Neural cell (in vitro differentiated cells): ENCODE measurements at regions not wholly inside any gene's neighbourhood (a gene's known extent, or its start where the extent isn't known, plus 50 kb on each side); places are given as distances from the start of the nearest gene placed in this dataset.

Experiments used
- H2AFZ ChIP-seq: fragments of 200-600, 300-800 bp; sonication (generic), shearing (Covaris generic); 2 replicates; pipeline ENCODE4 v1.6.0; 2014; ENCODE audit warnings: low read depth, mild to moderate bottlenecking, antibody characterized with exemption, low read length, moderate library complexity
- H3F3A ChIP-seq: fragments of 200-600 bp; shearing (Covaris generic); 2 replicates; pipeline ENCODE4 v1.6.1; 2016; ENCODE audit warnings: mild to moderate bottlenecking, moderate library complexity, mixed read lengths, antibody characterized with exemption, low read length; ENCODE audit not compliant: insufficient read depth, poor library complexity, severe bottlenecking
- H3K27ac ChIP-seq: fragments of 200-600, 300-800 bp; sonication (generic), shearing (Covaris generic); 2 replicates; pipeline ENCODE4 v1.5.1; 2014; ENCODE audit warnings: mild to moderate bottlenecking, low read length, moderate library complexity
- H3K27me3 ChIP-seq: fragments of 300-800, 200-600 bp; sonication (generic), shearing (Covaris generic); 2 replicates; pipeline ENCODE4 v1.6.0; 2014; ENCODE audit warnings: mild to moderate bottlenecking, low read depth, low read length, moderate library complexity; ENCODE audit not compliant: insufficient read depth
- H3K36me3 ChIP-seq: fragments of 300-800, 200-600 bp; sonication (generic), shearing (Covaris generic); 2 replicates; pipeline ENCODE4 v1.5.1; 2014; ENCODE audit warnings: mild to moderate bottlenecking, antibody characterized with exemption, low read length, moderate library complexity; ENCODE audit not compliant: insufficient read depth
- H3K4me2 ChIP-seq: fragments of 300-800, 200-600 bp; sonication (generic), shearing (Covaris generic); 2 replicates; pipeline ENCODE4 v1.6.0; 2014; ENCODE audit warnings: mild to moderate bottlenecking, low read length
- H3K4me3 ChIP-seq: fragments of 300-800, 200-600 bp; sonication (generic), shearing (Covaris generic); 2 replicates; pipeline ENCODE4 v1.5.1; 2014; ENCODE audit warnings: mild to moderate bottlenecking, low read length, moderate library complexity
- H3K79me2 ChIP-seq: fragments of 200-600 bp; shearing (Covaris generic); replicated peaks from 2 replicates; pipeline ENCODE4 v1.6.0; 2014; ENCODE audit warnings: mild to moderate bottlenecking, low read length, moderate library complexity; ENCODE audit not compliant: insufficient read depth
- H3K9ac ChIP-seq: fragments of 300-800, 200-600 bp; sonication (generic), shearing (Covaris generic); 2 replicates; pipeline ENCODE4 v1.6.1; 2016; ENCODE audit warnings: mild to moderate bottlenecking, low read length, mixed read lengths
- H3K9me2 ChIP-seq: fragments of 200-600 bp; shearing (Covaris generic); 2 replicates; pipeline ENCODE4 v1.6.1; 2016; ENCODE audit warnings: mild to moderate bottlenecking, low read length, mixed read lengths; ENCODE audit not compliant: insufficient read depth
- H3K9me3 ChIP-seq: fragments of 200-600, 300-800 bp; sonication (generic), shearing (Covaris generic); 2 replicates; pipeline ENCODE4 v1.6.1; 2016; ENCODE audit warnings: mild to moderate bottlenecking, mixed run types, low read length, moderate library complexity, mixed read lengths
- H4K20me1 ChIP-seq: fragments of 200-600 bp; shearing (Covaris generic); 2 replicates; pipeline ENCODE4 v1.6.1; 2016; ENCODE audit warnings: mild to moderate bottlenecking, mixed run types; ENCODE audit not compliant: insufficient read depth
- CTCF ChIP-seq: fragments of 450-650 bp; IDR thresholded peaks from 2 replicates; pipeline ENCODE4 v1.5.1; 2014; ENCODE audit warnings: antibody characterized with exemption, mild to moderate bottlenecking, moderate library complexity; ENCODE audit not compliant: poor library complexity, severe bottlenecking
- EP300 ChIP-seq: fragments of 450-650 bp; conservative IDR thresholded peaks from 2 replicates; pipeline ENCODE4 v1.6.1; 2014; ENCODE audit warnings: antibody characterized with exemption, mild to moderate bottlenecking, moderate library complexity; ENCODE audit not compliant: poor library complexity, severe bottlenecking
- EZH2 ChIP-seq: fragments of 200-600, 300-800 bp; shearing (Covaris generic), sonication (generic); IDR thresholded peaks from 2 replicates; pipeline ENCODE4 v1.6.1; 2014; ENCODE audit warnings: antibody characterized with exemption, low read length, borderline replicate concordance, mild to moderate bottlenecking; ENCODE audit not compliant: insufficient read depth, poor library complexity, severe bottlenecking
- MXI1 ChIP-seq: fragments of 450-650 bp; conservative IDR thresholded peaks from 2 replicates; pipeline ENCODE4 v1.6.1; 2014; ENCODE audit warnings: antibody characterized with exemption, mild to moderate bottlenecking; ENCODE audit not compliant: poor library complexity, severe bottlenecking
- POLR2AphosphoS5 ChIP-seq: IDR thresholded peaks from 2 replicates; pipeline ENCODE4 v1.6.1; 2012
- RAD21 ChIP-seq: fragments of 450-650 bp; conservative IDR thresholded peaks from 2 replicates; pipeline ENCODE4 v1.6.1; 2014; ENCODE audit warnings: antibody characterized with exemption, mild to moderate bottlenecking, moderate library complexity
- REST ChIP-seq: IDR thresholded peaks from 2 replicates; pipeline ENCODE4 v1.6.1; 2012; ENCODE audit warnings: borderline replicate concordance
- SMC3 ChIP-seq: fragments of 450-650 bp; conservative IDR thresholded peaks from 2 replicates; pipeline ENCODE4 v1.6.1; 2014; ENCODE audit warnings: antibody characterized with exemption, mild to moderate bottlenecking, moderate library complexity; ENCODE audit not compliant: poor library complexity
- TAF1 ChIP-seq: IDR thresholded peaks from 2 replicates; pipeline ENCODE4 v1.6.1; 2012; ENCODE audit warnings: low read depth

- Histone ChIP-seq H4K20me1 (no peaks in the 10 kb centered on the region), H3K9ac (no peak overlapping the region), H3F3A (no peaks in the 10 kb centered on the region), H3K4me2 (no peak overlapping the region), H3K27me3 (no peaks in the 10 kb centered on the region), H3K27ac (no peak overlapping the region), H3K79me2 (no peaks in the 10 kb centered on the region), H3K4me3 (no peak overlapping the region), H3K36me3 (no peaks in the 10 kb centered on the region), H2AFZ (no peak overlapping the region), H3K9me2 (no peaks in the 10 kb centered on the region), H3K9me3 (no peaks in the 10 kb centered on the region)
- TF ChIP-seq REST (no peak), TAF1 (no peak), RAD21 (no peak)
Observed at GRCh38 chr10:57962839-57963238, 304.9 kb downstream of the IPMK start.

GRCh38 chr10:57961487-57961886 lies 306.2 kb downstream of the IPMK start:
- Histone ChIP-seq H3K27me3 (no peaks in the 10 kb centered on the region), H2AFZ (no peak overlapping the region), H3K79me2 (no peaks in the 10 kb centered on the region), H4K20me1 (no peaks in the 10 kb centered on the region), H3K27ac (no peak overlapping the region), H3K4me2 (no peak overlapping the region), H3K9me2 (no peaks in the 10 kb centered on the region), H3K9ac (no peak overlapping the region), H3K36me3 (no peaks in the 10 kb centered on the region), H3K4me3 (no peak overlapping the region), H3F3A (no peaks in the 10 kb centered on the region), H3K9me3 (no peaks in the 10 kb centered on the region)
- TF ChIP-seq EP300 (no peak), REST (no peak), CTCF (no peak), RAD21 (no peak), POLR2AphosphoS5 (no peak), SMC3 (no peak), TAF1 (no peak), MXI1 (no peak), EZH2 (no peak)
